ENCODE measurements at regions not wholly inside any gene's neighbourhood (a gene's known extent, or its start where the extent isn't known, plus 50 kb on each side); places are given as distances from the start of the nearest gene placed in this dataset.

DNA sequence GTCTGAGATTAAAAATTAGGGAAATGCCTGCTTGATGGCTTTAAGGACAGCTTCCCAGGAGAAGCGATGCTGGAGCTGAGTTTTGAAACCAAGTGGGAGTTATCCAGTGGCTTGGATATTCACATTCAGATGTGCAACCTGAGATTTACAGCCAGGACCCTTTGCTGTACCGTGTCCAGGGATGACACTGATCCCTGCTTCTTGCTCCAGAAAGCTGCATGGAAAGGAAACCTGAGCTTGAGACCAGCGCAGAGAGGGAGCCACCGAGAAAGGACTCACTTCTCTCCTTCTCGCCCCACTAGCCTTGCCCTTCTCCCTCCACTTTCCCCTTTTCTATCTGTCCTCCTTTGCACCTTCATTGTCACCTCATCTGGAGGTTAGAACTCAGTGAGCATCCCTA, 254.5 kb upstream of the PPARGC1A start:
- Mint-ChIP-seq H3K27me3 (no peaks in the 10 kb centered on the region), H3K4me1 (no peaks in the 10 kb centered on the region)

DNA sequence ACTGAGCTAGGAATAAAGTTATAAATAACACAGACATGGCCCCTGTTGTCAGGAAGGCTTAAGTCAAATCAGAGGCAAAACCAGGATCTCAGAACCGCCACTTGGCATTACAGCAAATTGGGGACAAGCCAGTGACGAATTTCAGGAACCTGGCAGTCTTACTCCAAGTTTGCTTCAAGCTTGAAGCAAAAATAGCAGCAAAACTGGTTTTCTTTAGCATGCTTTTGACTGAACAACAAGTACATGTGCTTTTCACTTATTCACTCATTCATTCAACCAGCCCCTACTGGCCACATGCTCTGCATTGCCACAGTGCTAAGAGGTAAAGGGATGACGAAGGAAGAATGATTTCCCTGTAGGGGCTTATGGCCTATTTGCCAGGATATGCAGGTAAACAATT, 253.9 kb upstream of the PPARGC1A start:
- no peak overlapping the region for H3K27ac Mint-ChIP-seq
- DNase-seq, result no peak
- no peak overlapping the region for H3K4me3 Mint-ChIP-seq
- H3K36me3 Mint-ChIP-seq, result no peaks in the 10 kb centered on the region
- peaks cover 2% of the 10 kb centered on the region for H3K9me3 Mint-ChIP-seq
- H3K4me1 Mint-ChIP-seq, result no peaks in the 10 kb centered on the region
- H3K27me3 Mint-ChIP-seq, result no peaks in the 10 kb centered on the region

More for the DNA sequence above, 254.5 kb upstream of the PPARGC1A start:
- no peak overlapping the region for H3K27ac Mint-ChIP-seq
- DNase-seq, result no peak
- no peak overlapping the region for H3K4me3 Mint-ChIP-seq
- H3K36me3 Mint-ChIP-seq, result no peaks in the 10 kb centered on the region
- peaks cover 2% of the 10 kb centered on the region for H3K9me3 Mint-ChIP-seq

DNA sequence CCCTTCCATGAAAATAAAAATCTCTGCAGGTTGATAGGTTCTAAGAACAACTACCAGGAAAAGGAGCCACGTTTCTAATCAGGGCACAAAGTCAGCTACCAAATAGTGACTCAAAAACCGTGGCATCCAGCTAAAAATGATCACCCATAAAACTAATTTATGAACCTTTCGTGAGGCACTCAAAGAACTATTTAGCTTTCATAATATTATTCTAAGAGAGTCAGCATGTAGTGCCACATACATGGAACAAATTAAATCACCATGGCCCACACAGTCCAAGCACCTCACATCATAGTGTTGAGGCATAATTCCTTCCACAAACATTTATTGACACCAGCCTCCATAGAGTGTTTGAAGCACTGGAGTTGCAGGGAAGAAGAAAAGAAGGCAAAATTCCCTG, 252.0 kb upstream of the PPARGC1A start:
- Mint-ChIP-seq H3K36me3 (no peaks in the 10 kb centered on the region), H3K27me3 (no peaks in the 10 kb centered on the region), H3K4me3 (no peak overlapping the region), H3K4me1 (no peaks in the 10 kb centered on the region), H3K9me3 (peaks cover 2% of the 10 kb centered on the region), H3K27ac (no peak overlapping the region)
- no peak for DNase-seq

- Mint-ChIP-seq H3K27me3 (no peaks in the 10 kb centered on the region), H3K27ac (no peak overlapping the region), H3K4me1 (no peaks in the 10 kb centered on the region), H3K9me3 (peaks cover 2% of the 10 kb centered on the region), H3K36me3 (no peaks in the 10 kb centered on the region), H3K4me3 (no peak overlapping the region)
- DNase-seq, result no peak
Measured at GRCh38 chr4:24140892-24141291, 251.0 kb upstream of the PPARGC1A start.

DNA sequence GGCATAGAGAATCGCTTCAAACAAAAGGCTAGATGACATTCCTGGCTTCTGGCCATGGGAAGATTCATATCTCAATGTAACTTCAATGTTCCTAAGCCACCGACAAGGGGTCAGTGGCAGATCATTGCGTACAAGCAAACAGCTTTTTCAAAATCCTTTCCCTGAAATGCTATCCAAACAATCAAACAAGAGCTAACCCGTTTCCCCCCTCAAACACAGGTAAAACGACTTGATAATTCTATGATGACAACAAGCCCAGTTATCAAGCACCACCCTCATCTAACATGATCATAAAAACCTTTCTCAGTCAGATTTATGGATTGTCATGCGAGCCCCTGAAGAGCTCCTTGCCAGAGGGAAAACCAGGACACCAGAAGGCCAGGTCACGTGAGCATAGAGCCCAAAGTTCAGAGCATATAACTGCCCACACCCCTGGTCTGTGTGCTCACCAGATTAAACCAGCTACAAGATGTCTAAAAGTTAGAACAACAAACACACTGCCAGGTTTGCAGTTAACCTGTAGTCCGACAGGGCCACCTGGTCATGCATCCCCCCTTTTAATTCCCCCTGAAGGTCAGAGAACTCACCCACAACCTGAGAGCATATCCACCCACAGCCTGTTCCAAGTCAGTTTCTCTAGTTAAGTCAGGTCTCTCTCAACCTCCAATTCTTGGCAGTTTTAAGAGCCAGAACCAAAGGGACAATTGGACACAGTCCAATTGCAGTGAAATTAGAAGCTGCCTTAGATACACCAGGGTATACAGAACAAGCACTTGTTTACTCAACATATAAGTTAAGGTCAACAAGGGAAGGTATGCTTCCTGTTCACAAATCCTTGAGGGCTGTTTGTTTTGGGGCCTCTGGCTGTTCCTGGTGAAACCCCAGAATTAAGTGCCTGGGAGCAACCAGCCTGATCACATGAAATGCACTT, 248.1 kb upstream of the PPARGC1A start:
- no peak overlapping the region for H3K4me3 Mint-ChIP-seq
- no peak for DNase-seq

DNA sequence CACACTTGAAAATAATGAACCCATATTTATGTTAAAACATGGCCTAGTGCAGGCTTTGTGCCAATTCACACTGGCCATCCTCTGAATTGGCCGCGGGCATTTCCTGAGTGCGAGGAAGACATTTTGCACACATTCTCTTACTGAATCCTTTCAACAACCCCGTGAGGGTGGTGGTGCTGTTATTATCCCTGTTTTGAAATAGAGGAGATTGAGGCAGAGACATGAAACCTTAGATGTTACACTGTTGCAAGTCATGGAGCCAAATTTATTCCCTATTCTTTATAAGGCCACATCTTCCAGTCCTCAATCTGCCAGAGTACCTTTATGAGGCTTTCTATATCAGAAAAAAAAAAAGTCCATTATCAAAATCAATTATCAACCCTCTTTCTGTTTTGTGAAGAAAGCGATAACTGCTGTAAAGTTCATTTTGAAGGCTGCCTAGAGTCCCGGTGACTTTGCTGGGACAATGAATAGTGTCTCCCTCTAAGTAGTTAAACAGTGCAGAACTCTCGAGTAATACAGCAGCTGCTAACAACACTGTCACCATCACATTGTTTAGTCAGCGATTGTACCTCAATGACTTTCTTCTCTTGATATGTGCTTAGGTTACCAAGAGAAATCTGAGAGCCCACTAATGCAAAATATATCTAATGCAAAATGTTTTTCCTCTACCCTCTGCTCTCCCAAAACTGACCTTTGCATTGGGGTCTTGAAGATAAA, 242.3 kb upstream of the PPARGC1A start:
- DNase-seq, result no peak
- H3K9me3 Mint-ChIP-seq, result no peaks in the 10 kb centered on the region
- no peaks in the 10 kb centered on the region for H3K36me3 Mint-ChIP-seq
- no peak overlapping the region for H3K4me3 Mint-ChIP-seq
- no peak overlapping the region for H3K27ac Mint-ChIP-seq
- no peaks in the 10 kb centered on the region for H3K4me1 Mint-ChIP-seq
- no peaks in the 10 kb centered on the region for H3K27me3 Mint-ChIP-seq

More for the DNA sequence above, 248.1 kb upstream of the PPARGC1A start:
- no peaks in the 10 kb centered on the region for H3K4me1 Mint-ChIP-seq
- peaks cover 2% of the 10 kb centered on the region for H3K9me3 Mint-ChIP-seq
- H3K27me3 Mint-ChIP-seq, result no peaks in the 10 kb centered on the region
- H3K27ac Mint-ChIP-seq, result no peak overlapping the region
- no peaks in the 10 kb centered on the region for H3K36me3 Mint-ChIP-seq

GRCh38 chr4:24130637-24131036, 240.8 kb upstream of the PPARGC1A start:
- no peak for DNase-seq
- no peaks in the 10 kb centered on the region for H3K4me1 Mint-ChIP-seq
- H3K36me3 Mint-ChIP-seq, result no peaks in the 10 kb centered on the region
- H3K27ac Mint-ChIP-seq, result no peak overlapping the region
- no peaks in the 10 kb centered on the region for H3K9me3 Mint-ChIP-seq
- H3K27me3 Mint-ChIP-seq, result no peaks in the 10 kb centered on the region
- H3K4me3 Mint-ChIP-seq, result no peak overlapping the region

DNA sequence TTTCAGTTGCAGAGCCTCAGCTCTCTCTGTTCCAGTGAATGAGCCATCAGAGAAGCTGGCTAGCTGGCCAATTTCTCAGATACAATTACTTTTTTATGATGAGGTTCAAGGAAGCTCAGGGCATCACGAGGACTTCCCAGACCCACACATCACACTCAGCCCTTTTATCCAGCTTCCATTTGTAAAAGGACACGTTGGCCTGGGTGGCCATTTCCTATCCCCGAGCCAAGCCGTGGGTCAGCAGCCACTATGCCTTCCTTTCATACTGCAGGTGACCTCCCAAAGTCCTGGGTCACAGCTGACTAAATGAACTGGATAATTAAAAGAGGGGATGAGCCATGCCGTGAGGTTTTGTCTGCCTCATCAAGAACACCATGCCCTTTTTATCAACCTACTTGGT, 236.9 kb upstream of the PPARGC1A start:
- Mint-ChIP-seq H3K9me3 (peaks cover 2% of the 10 kb centered on the region), H3K27ac (no peak overlapping the region), H3K4me3 (no peak overlapping the region), H3K36me3 (no peaks in the 10 kb centered on the region), H3K27me3 (no peaks in the 10 kb centered on the region), H3K4me1 (no peaks in the 10 kb centered on the region)
- no peak for DNase-seq

DNA sequence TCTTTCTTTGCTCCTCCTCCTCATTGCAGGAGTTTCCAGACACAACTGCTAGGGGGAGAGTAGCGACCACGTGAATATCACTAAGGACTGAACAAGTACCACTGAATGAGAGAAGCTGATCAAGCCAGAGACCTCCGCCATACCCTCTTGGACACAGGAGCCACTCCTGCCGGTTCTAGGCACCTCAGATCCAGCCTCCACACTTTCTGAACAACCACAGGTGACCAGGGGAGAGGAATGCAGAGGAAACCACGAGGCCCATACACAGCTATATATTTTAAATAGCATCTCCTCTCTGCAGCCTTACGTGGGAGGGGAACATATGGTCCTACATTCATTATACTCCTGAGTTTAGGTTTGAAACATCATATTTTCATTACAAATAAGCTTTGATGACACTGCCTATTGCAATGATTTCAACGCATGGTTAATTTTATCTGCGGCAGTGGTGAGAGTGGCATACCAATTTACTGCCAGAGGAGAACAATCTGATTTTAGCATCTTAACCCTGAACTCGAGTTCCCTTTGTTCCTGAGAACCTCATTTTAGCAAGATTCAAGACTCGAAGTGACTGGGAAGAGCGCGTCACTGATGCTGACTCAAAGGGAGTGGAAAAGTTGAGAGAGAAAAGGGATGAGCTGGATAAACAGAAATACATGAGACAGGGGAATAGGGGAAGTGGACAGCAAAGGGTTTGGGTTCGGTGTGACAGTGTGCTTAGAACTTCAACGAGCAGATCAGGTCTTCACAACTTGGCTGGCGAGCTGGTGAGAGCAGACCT, 231.7 kb upstream of the PPARGC1A start:
- H3K4me1 Mint-ChIP-seq, result no peaks in the 10 kb centered on the region
- no peak overlapping the region for H3K27ac Mint-ChIP-seq
- no peak overlapping the region for H3K4me3 Mint-ChIP-seq
- no peaks in the 10 kb centered on the region for H3K36me3 Mint-ChIP-seq
- no peaks in the 10 kb centered on the region for H3K27me3 Mint-ChIP-seq
- H3K9me3 Mint-ChIP-seq, result peaks cover 4% of the 10 kb centered on the region
- no peak for DNase-seq

DNA sequence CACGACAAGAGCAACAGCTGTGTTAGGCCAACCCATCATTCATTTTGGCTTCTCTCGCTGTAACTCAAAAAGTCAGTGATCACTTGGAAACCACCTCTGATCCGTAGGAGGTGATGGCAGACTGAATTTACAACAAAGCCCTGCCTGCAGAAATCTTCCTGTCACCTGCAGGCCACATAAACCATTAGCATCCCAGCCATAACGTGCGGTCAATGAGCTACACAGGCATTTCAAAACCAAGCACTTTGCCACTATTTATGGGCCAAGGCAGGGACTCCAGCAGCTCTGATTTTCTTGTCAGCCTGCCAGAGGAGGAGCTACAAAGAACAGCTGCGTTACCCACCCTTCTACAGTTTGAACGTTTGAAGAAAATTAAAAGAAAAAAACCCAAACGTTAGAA, 228.1 kb upstream of the PPARGC1A start:
- no peak overlapping the region for H3K4me3 Mint-ChIP-seq
- peaks cover 7% of the 10 kb centered on the region for H3K9me3 Mint-ChIP-seq
- H3K4me1 Mint-ChIP-seq, result no peaks in the 10 kb centered on the region
- H3K36me3 Mint-ChIP-seq, result no peaks in the 10 kb centered on the region
- no peak for DNase-seq
- no peak overlapping the region for H3K27ac Mint-ChIP-seq
- peaks cover 3% of the 10 kb centered on the region for H3K27me3 Mint-ChIP-seq

GRCh38 chr4:24116107-24116506, 226.3 kb upstream of the PPARGC1A start:
- DNase-seq, result no peak
- Mint-ChIP-seq H3K4me1 (no peaks in the 10 kb centered on the region), H3K27me3 (peaks cover 3% of the 10 kb centered on the region), H3K36me3 (no peaks in the 10 kb centered on the region), H3K9me3 (peaks cover 2% of the 10 kb centered on the region), H3K4me3 (no peak overlapping the region), H3K27ac (no peak overlapping the region)

DNA sequence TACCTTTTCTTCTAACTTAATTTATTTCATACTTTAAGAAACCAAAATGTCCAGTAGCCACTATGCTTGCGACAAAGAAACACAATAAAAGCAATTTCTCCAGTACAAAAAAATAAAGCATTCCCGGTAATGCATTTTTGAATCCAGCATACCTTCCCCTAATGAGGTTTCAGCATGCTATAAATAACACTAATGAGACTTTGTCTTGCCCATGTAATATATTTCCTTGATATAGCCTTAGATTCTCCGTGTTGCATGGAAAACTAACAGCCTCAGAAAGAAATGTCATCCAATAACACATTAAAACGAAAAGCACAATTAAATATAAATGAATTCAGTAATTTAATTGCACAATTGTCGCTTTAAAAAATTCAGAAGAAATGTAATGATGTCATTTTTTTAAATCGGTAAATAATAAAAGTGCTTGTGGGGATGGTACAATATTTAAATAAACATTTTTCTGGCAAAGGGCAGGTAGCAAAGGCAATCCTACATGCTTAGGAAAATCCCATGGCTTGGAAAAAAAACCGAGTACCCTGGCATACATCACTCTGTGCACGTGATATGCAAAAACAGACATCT, 225.2 kb upstream of the PPARGC1A start:
- Mint-ChIP-seq H3K36me3 (no peaks in the 10 kb centered on the region), H3K27me3 (peaks cover 3% of the 10 kb centered on the region), H3K4me3 (no peak overlapping the region), H3K27ac (no peak overlapping the region), H3K4me1 (no peaks in the 10 kb centered on the region), H3K9me3 (peaks cover 2% of the 10 kb centered on the region)
- no peak for DNase-seq

DNA sequence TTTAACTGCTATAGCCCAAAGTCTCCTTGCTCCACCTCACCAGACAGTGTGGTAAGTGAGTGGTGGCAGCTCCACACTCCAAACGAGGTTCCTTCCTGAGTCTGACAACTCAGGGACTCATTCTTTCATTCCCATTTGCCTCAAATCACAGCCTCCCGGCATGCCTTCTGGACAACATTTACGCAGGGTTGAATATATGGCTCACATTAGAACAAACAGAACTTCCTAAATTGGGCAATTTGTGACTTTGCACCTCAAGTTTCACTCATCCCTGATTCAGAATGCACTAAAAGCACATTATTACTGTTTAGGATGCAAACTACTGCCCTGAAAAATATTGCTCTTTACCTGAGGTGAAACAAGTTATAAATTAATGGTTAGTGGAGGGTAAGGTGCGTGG, 224.6 kb upstream of the PPARGC1A start:
- Mint-ChIP-seq H3K27ac (no peak overlapping the region), H3K4me1 (no peaks in the 10 kb centered on the region), H3K36me3 (no peaks in the 10 kb centered on the region), H3K4me3 (no peak overlapping the region), H3K27me3 (peaks cover 3% of the 10 kb centered on the region), H3K9me3 (peaks cover 2% of the 10 kb centered on the region)
- no peak for DNase-seq

DNA sequence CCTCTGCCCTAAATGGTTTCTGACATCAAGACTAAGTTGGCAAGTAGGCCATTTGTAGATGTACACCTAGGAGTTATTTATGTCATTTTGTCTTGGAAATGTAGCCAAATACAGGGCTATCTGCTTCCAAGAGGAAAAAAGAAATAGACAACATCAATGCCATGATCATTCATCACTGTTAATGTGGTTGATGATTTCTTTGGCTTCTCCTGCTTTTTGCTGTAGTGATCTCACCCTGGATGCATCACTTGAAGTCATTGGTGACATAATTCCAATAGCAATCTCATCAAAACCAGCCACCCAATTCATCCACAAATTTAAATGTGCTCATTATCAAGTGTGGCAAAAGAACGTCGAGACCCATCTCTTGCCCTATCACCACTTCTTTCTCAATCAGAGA, 222.6 kb upstream of the PPARGC1A start:
- Mint-ChIP-seq H3K36me3 (no peaks in the 10 kb centered on the region), H3K4me1 (no peaks in the 10 kb centered on the region), H3K4me3 (no peak overlapping the region), H3K27me3 (peaks cover 3% of the 10 kb centered on the region), H3K27ac (no peak overlapping the region), H3K9me3 (peaks cover 2% of the 10 kb centered on the region)
- no peak for DNase-seq

GRCh38 chr4:24108567-24108966, 218.7 kb upstream of the PPARGC1A start:
- H3K36me3 Mint-ChIP-seq, result no peaks in the 10 kb centered on the region
- no peak for DNase-seq
- no peaks in the 10 kb centered on the region for H3K4me1 Mint-ChIP-seq
- H3K27ac Mint-ChIP-seq, result no peak overlapping the region
- H3K4me3 Mint-ChIP-seq, result no peak overlapping the region
- peaks cover 5% of the 10 kb centered on the region for H3K27me3 Mint-ChIP-seq
- H3K9me3 Mint-ChIP-seq, result peaks cover under 1% of the 10 kb centered on the region

Measured in activated naive CD8-positive, alpha-beta T cell treated with anti-CD3 and anti-CD28 coated beads for 36 hours (primary cell).